Hepatocyte (in vitro differentiated cells): ENCODE measurements at regions not wholly inside any gene's neighbourhood (a gene's known extent, or its start where the extent isn't known, plus 50 kb on each side); places are given as distances from the start of the nearest gene placed in this dataset.

Source experiments
- DNase-seq: peaks from one replicate; pipeline ENCODE4 v3.0.0-alpha.2; 2016; ENCODE audit warnings: low spot score
- H2AFZ ChIP-seq: fragments of 200-600 bp; sonication (generic); 2 replicates; pipeline ENCODE4 v1.6.0; 2016; ENCODE audit warnings: antibody characterized with exemption, mild to moderate bottlenecking
- H3K27ac ChIP-seq: fragments of 200-600 bp; sonication (generic); 2 replicates; pipeline ENCODE4 v1.5.1; 2016; ENCODE audit warnings: mild to moderate bottlenecking
- H3K27me3 ChIP-seq: fragments of 200-600 bp; sonication (generic); 2 replicates; pipeline ENCODE4 v1.6.1; 2016
- H3K36me3 ChIP-seq: fragments of 200-600 bp; sonication (generic); replicated peaks from 2 replicates; pipeline ENCODE4 v1.5.1; 2016; ENCODE audit warnings: low read depth; ENCODE audit not compliant: insufficient read depth
- H3K4me1 ChIP-seq: fragments of 200-600 bp; sonication (generic); 2 replicates; pipeline ENCODE4 v1.5.1; 2016; ENCODE audit warnings: mild to moderate bottlenecking, moderate library complexity; ENCODE audit not compliant: insufficient read depth
- H3K4me2 ChIP-seq: fragments of 200-600 bp; sonication (generic); 2 replicates; pipeline ENCODE4 v1.6.0; 2016
- H3K4me3 ChIP-seq: fragments of 200-600 bp; sonication (generic); 2 replicates; pipeline ENCODE4 v1.5.1; 2016; ENCODE audit warnings: mild to moderate bottlenecking
- H3K79me2 ChIP-seq: fragments of 200-600 bp; sonication (generic); 2 replicates; pipeline ENCODE4 v1.6.0; 2017; ENCODE audit warnings: mild to moderate bottlenecking
- H3K9me2 ChIP-seq: fragments of 200-600 bp; sonication (generic); replicated peaks from 2 replicates; pipeline ENCODE4 v1.6.0; 2017; ENCODE audit warnings: mild to moderate bottlenecking; ENCODE audit not compliant: insufficient read depth
- H3K9me3 ChIP-seq: fragments of 200-600 bp; sonication (generic); 2 replicates; pipeline ENCODE4 v1.5.1; 2016; ENCODE audit warnings: low read depth, mild to moderate bottlenecking
- H4K20me1 ChIP-seq: fragments of 200-600 bp; sonication (generic); 2 replicates; pipeline ENCODE4 v1.6.0; 2016; ENCODE audit warnings: mild to moderate bottlenecking; ENCODE audit not compliant: insufficient read depth, poor library complexity, severe bottlenecking
- CTCF ChIP-seq: fragments of 200-600 bp; sonication (generic); IDR thresholded peaks from 2 replicates; pipeline ENCODE4 v1.5.1; 2016; ENCODE audit warnings: antibody characterized with exemption, mild to moderate bottlenecking; ENCODE audit not compliant: poor library complexity
- EZH2 ChIP-seq: fragments of 200-600 bp; sonication (generic); IDR thresholded peaks from 2 replicates; pipeline ENCODE4 v1.6.1; 2016; ENCODE audit warnings: antibody characterized with exemption, mild to moderate bottlenecking, borderline replicate concordance
- EZH2phosphoT487 ChIP-seq: fragments of 200-600 bp; sonication (generic); IDR thresholded peaks from one replicate; pipeline ENCODE4 v1.6.1; 2018; ENCODE audit warnings: antibody characterized with exemption, mild to moderate bottlenecking, low read depth, moderate library complexity; ENCODE audit not compliant: unreplicated experiment, severe bottlenecking
- WGBS: methylation state at CpG from one replicate; pipeline ENCODE4 v1.1.6; 2016; ENCODE audit warnings: low lambda C conversion rate; ENCODE audit errors: missing lambda C conversion rate; 5-methylcytosine and 5-hydroxymethylcytosine counted together

GRCh38 chr5:28313953-28314352 lies 1275.6 kb upstream of the CDH9 start:
- no peak for DNase-seq
- Histone ChIP-seq H3K9me2 (no peaks in the 10 kb centered on the region), H3K4me3 (no peak overlapping the region), H2AFZ (no peak overlapping the region), H3K36me3 (no peaks in the 10 kb centered on the region), H3K9me3 (no peaks in the 10 kb centered on the region), H3K4me1 (no peaks in the 10 kb centered on the region), H3K27me3 (no peaks in the 10 kb centered on the region), H3K79me2 (no peaks in the 10 kb centered on the region), H4K20me1 (no peaks in the 10 kb centered on the region), H3K4me2 (no peak overlapping the region), H3K27ac (no peak overlapping the region)
- no peak for TF ChIP-seq CTCF
- TF ChIP-seq EZH2 = no peak
- no peak for TF ChIP-seq EZH2phosphoT487
- WGBS = 46% methylated on average over 1 of the region's 1 CpG

- H3K27me3 ChIP-seq = no peaks in the 10 kb centered on the region
- no peak overlapping the region for H3K4me3 ChIP-seq
- TF ChIP-seq EZH2phosphoT487 = no peak
- no peaks in the 10 kb centered on the region for H3K36me3 ChIP-seq
- no peaks in the 10 kb centered on the region for H3K9me2 ChIP-seq
- no peak overlapping the region for H3K4me2 ChIP-seq
- no peak overlapping the region for H3K27ac ChIP-seq
- no peak overlapping the region for H2AFZ ChIP-seq
- DNase-seq = no peak
- H3K9me3 ChIP-seq = no peaks in the 10 kb centered on the region
- no peaks in the 10 kb centered on the region for H3K4me1 ChIP-seq
- 91% methylated on average over 2 of the region's 2 CpGs for WGBS
- no peaks in the 10 kb centered on the region for H3K79me2 ChIP-seq
- no peaks in the 10 kb centered on the region for H4K20me1 ChIP-seq
These were observed 1275.0 kb upstream of the CDH9 start for GRCh38 chr5:28313321-28313951.

GRCh38 chr5:28310696-28311095 lies 1272.3 kb upstream of the CDH9 start:
- Histone ChIP-seq H3K27me3 (no peaks in the 10 kb centered on the region), H2AFZ (no peak overlapping the region), H3K27ac (no peak overlapping the region), H3K9me2 (no peaks in the 10 kb centered on the region), H4K20me1 (no peaks in the 10 kb centered on the region), H3K4me1 (no peaks in the 10 kb centered on the region), H3K4me3 (no peak overlapping the region), H3K4me2 (no peak overlapping the region), H3K9me3 (no peaks in the 10 kb centered on the region), H3K36me3 (no peaks in the 10 kb centered on the region), H3K79me2 (no peaks in the 10 kb centered on the region)
- WGBS = 97% methylated on average over 6 of the region's 6 CpGs
- TF ChIP-seq EZH2 = no peak
- no peak for TF ChIP-seq EZH2phosphoT487
- TF ChIP-seq CTCF = no peak
- DNase-seq = no peak

- H4K20me1 ChIP-seq = no peaks in the 10 kb centered on the region
- no peaks in the 10 kb centered on the region for H3K4me1 ChIP-seq
- H3K4me3 ChIP-seq = no peak overlapping the region
- TF ChIP-seq CTCF (no peak), EZH2 (no peak), EZH2phosphoT487 (no peak)
- no peaks in the 10 kb centered on the region for H3K36me3 ChIP-seq
- no peak for DNase-seq
- WGBS = 94% methylated on average over 1 of the region's 1 CpG
- H3K27ac ChIP-seq = no peak overlapping the region
- H3K9me2 ChIP-seq = no peaks in the 10 kb centered on the region
- H3K79me2 ChIP-seq = no peaks in the 10 kb centered on the region
- no peaks in the 10 kb centered on the region for H3K27me3 ChIP-seq
- H3K4me2 ChIP-seq = no peak overlapping the region
- no peaks in the 10 kb centered on the region for H3K9me3 ChIP-seq
- H2AFZ ChIP-seq = no peak overlapping the region
These were observed 1267.5 kb upstream of the CDH9 start for GRCh38 chr5:28305891-28306290.
